Neural progenitor cell (in vitro differentiated cells): ENCODE measurements at regions not wholly inside any gene's neighbourhood (a gene's known extent, or its start where the extent isn't known, plus 50 kb on each side); places are given as distances from the start of the nearest gene placed in this dataset.

Experiments
- DNase-seq: peaks from one replicate; pipeline ENCODE4 v3.0.0-alpha.2; 2016; ENCODE audit warnings: low spot score
- H2AFZ ChIP-seq: fragments of 200-600 bp; sonication (generic); replicated peaks from 2 replicates; pipeline ENCODE4 v1.6.1; 2016; ENCODE audit warnings: antibody characterized with exemption
- H3F3A ChIP-seq: fragments of 200-600 bp; sonication (generic); 2 replicates; pipeline ENCODE4 v1.6.1; 2016; ENCODE audit warnings: antibody characterized with exemption, low read depth
- H3K27ac ChIP-seq: fragments of 200-600 bp; sonication (generic); 2 replicates; pipeline ENCODE4 v1.5.1; 2016; ENCODE audit warnings: mild to moderate bottlenecking
- H3K27me3 ChIP-seq: fragments of 200-600 bp; sonication (generic); 2 replicates; pipeline ENCODE4 v1.6.1; 2016; ENCODE audit warnings: mild to moderate bottlenecking, moderate library complexity
- H3K36me3 ChIP-seq: fragments of 200-600 bp; sonication (generic); 2 replicates; pipeline ENCODE4 v1.5.1; 2016
- H3K4me1 ChIP-seq: fragments of 200-600 bp; sonication (generic); 2 replicates; pipeline ENCODE4 v1.6.1; 2016; ENCODE audit warnings: mixed run types
- H3K4me2 ChIP-seq: fragments of 200-600 bp; sonication (generic); 2 replicates; pipeline ENCODE4 v1.6.1; 2016
- H3K4me3 ChIP-seq: fragments of 200-600 bp; sonication (generic); 2 replicates; pipeline ENCODE4 v1.5.1; 2016
- H3K79me2 ChIP-seq: fragments of 200-600 bp; sonication (generic); 2 replicates; pipeline ENCODE4 v1.6.1; 2016; ENCODE audit warnings: low read depth
- H3K9ac ChIP-seq: fragments of 200-600 bp; sonication (generic); 2 replicates; pipeline ENCODE4 v1.6.1; 2016
- H3K9me3 ChIP-seq: fragments of 200-600 bp; sonication (generic); 2 replicates; pipeline ENCODE4 v1.5.1; 2016; ENCODE audit warnings: low read depth
- H4K20me1 ChIP-seq: fragments of 200-600 bp; sonication (generic); 2 replicates; pipeline ENCODE4 v1.6.1; 2016; ENCODE audit warnings: low read depth
- H3K27ac Mint-ChIP-seq: 3 replicates; pipeline ENCODE4 v1.8.0; 2021; ENCODE audit warnings: mixed read lengths
- H3K27me3 Mint-ChIP-seq: 2 replicates; pipeline ENCODE4 v1.8.0; 2022; ENCODE audit warnings: low read depth, mild to moderate bottlenecking, inconsistent platforms, moderate library complexity, mixed read lengths; ENCODE audit not compliant: insufficient read depth
- H3K36me3 Mint-ChIP-seq: 3 replicates; pipeline ENCODE4 v1.8.0; 2021; ENCODE audit warnings: mixed read lengths
- H3K4me1 Mint-ChIP-seq: 3 replicates; pipeline ENCODE4 v1.8.0; 2021; ENCODE audit warnings: mixed read lengths
- H3K4me3 Mint-ChIP-seq: 3 replicates; pipeline ENCODE4 v1.8.0; 2021; ENCODE audit warnings: mild to moderate bottlenecking, moderate library complexity, mixed read lengths
- H3K9me3 Mint-ChIP-seq: 3 replicates; pipeline ENCODE4 v1.8.0; 2020; ENCODE audit warnings: mixed read lengths
- EZH2 ChIP-seq: fragments of 200-600 bp; sonication (generic); IDR thresholded peaks from 2 replicates; pipeline ENCODE4 v1.6.1; 2017; ENCODE audit warnings: antibody characterized with exemption, mild to moderate bottlenecking, moderate library complexity
- EZH2phosphoT487 ChIP-seq: fragments of 200-600 bp; sonication (generic); IDR thresholded peaks from 2 replicates; pipeline ENCODE4 v1.6.1; 2017; ENCODE audit warnings: antibody characterized with exemption
- TF ChIP-seq, protein P1 (sequence below): fragments of 200-600 bp; sonication (generic); IDR thresholded peaks from 2 replicates; pipeline ENCODE4 v1.5.1; 2017; ENCODE audit warnings: antibody characterized with exemption, mild to moderate bottlenecking

DNA sequence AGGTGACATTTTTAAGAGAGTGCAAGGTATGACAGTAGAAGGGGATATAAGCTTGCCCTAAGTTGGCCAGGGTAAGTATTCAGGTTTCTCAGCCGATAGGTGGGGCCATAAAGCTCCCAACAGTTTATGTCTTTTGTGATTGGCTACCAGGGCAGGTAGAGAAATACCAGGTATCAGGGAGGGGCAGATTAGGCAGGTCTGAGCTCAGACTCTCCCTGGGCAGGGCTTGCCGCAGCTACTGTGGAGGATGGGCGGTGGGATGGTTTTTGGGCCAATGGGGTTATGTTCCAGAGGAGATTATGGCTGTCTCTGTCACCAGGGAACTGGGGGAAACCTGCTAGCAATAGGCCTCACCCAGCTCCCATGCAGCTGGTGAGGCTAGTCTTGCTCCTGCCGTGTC lies 211.6 kb downstream of the PTH2R start:
- Histone ChIP-seq H3K79me2 (no peaks in the 10 kb centered on the region), H2AFZ (no peak overlapping the region)
- H3K9me3 Mint-ChIP-seq, result no peaks in the 10 kb centered on the region

DNA sequence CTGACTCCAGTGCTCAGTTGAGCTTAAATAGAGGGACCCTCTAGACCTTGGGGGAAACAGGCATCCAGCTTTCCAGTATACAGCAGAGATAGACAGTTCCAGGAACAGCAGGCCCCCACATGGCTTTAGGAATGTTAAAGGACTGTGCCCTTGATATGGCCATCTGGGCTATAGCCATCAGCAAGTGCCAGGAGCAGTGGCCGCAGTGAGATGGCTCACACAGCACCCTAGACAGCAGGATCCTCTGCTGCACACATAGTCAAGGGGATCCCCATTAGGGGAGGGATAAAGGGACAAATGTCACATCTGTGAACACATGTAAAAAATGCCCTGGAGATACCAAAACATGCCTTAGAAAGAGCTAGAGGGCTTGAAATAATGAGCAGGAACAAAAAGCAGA lies 213.4 kb downstream of the PTH2R start:
- Histone ChIP-seq H3K36me3 (no peaks in the 10 kb centered on the region), H3K27me3 (no peaks in the 10 kb centered on the region), H3F3A (no peaks in the 10 kb centered on the region), H3K4me3 (no peak overlapping the region), H2AFZ (no peak overlapping the region), H4K20me1 (no peaks in the 10 kb centered on the region), H3K27ac (no peak overlapping the region), H3K4me2 (no peak overlapping the region), H3K4me1 (no peaks in the 10 kb centered on the region), H3K79me2 (no peaks in the 10 kb centered on the region), H3K9ac (no peak overlapping the region), H3K9me3 (no peaks in the 10 kb centered on the region)
- no peak overlapping the region for H3K4me3 Mint-ChIP-seq
- H3K27me3 Mint-ChIP-seq, result peaks cover 2% of the 10 kb centered on the region
- H3K4me1 Mint-ChIP-seq, result peaks cover 3% of the 10 kb centered on the region
- H3K9me3 Mint-ChIP-seq, result no peaks in the 10 kb centered on the region
- H3K27ac Mint-ChIP-seq, result no peak overlapping the region
- no peak for DNase-seq
- TF ChIP-seq EZH2 (no peak), EZH2phosphoT487 (no peak)
- TF ChIP-seq, protein P1, sequence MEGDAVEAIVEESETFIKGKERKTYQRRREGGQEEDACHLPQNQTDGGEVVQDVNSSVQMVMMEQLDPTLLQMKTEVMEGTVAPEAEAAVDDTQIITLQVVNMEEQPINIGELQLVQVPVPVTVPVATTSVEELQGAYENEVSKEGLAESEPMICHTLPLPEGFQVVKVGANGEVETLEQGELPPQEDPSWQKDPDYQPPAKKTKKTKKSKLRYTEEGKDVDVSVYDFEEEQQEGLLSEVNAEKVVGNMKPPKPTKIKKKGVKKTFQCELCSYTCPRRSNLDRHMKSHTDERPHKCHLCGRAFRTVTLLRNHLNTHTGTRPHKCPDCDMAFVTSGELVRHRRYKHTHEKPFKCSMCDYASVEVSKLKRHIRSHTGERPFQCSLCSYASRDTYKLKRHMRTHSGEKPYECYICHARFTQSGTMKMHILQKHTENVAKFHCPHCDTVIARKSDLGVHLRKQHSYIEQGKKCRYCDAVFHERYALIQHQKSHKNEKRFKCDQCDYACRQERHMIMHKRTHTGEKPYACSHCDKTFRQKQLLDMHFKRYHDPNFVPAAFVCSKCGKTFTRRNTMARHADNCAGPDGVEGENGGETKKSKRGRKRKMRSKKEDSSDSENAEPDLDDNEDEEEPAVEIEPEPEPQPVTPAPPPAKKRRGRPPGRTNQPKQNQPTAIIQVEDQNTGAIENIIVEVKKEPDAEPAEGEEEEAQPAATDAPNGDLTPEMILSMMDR, result no peak
- no peaks in the 10 kb centered on the region for H3K36me3 Mint-ChIP-seq

More for the DNA sequence above, 211.6 kb downstream of the PTH2R start:
- DNase-seq, result no peak
- H3K4me1 ChIP-seq, result no peaks in the 10 kb centered on the region
- Mint-ChIP-seq H3K4me1 (peaks cover 3% of the 10 kb centered on the region), H3K27me3 (peaks cover 2% of the 10 kb centered on the region), H3K36me3 (no peaks in the 10 kb centered on the region), H3K27ac (no peak overlapping the region), H3K4me3 (no peak overlapping the region)
- H3K9me3 ChIP-seq, result no peaks in the 10 kb centered on the region
- H3K27ac ChIP-seq, result no peak overlapping the region
- no peak overlapping the region for H3K9ac ChIP-seq
- no peak overlapping the region for H3K4me3 ChIP-seq
- no peaks in the 10 kb centered on the region for H3F3A ChIP-seq
- no peak for TF ChIP-seq EZH2
- TF ChIP-seq, protein P1, result no peak
- no peak for TF ChIP-seq EZH2phosphoT487
- H3K36me3 ChIP-seq, result no peaks in the 10 kb centered on the region
- no peaks in the 10 kb centered on the region for H4K20me1 ChIP-seq
- no peak overlapping the region for H3K4me2 ChIP-seq
- no peaks in the 10 kb centered on the region for H3K27me3 ChIP-seq

GRCh38 chr2:208620487-208620978 lies 213.9 kb downstream of the PTH2R start:
- peaks cover 2% of the 10 kb centered on the region for H3K27me3 Mint-ChIP-seq
- no peaks in the 10 kb centered on the region for H3K9me3 Mint-ChIP-seq
- Histone ChIP-seq H3K9me3 (no peaks in the 10 kb centered on the region), H3K9ac (no peak overlapping the region), H4K20me1 (no peaks in the 10 kb centered on the region), H3K4me1 (no peaks in the 10 kb centered on the region), H3K79me2 (no peaks in the 10 kb centered on the region), H3K36me3 (no peaks in the 10 kb centered on the region), H3F3A (no peaks in the 10 kb centered on the region), H3K4me3 (no peak overlapping the region), H3K27me3 (no peaks in the 10 kb centered on the region), H2AFZ (no peak overlapping the region), H3K4me2 (no peak overlapping the region), H3K27ac (no peak overlapping the region)
- H3K36me3 Mint-ChIP-seq, result no peaks in the 10 kb centered on the region
- TF ChIP-seq, protein P1, result no peak
- TF ChIP-seq EZH2phosphoT487 (no peak), EZH2 (no peak)
- no peak for DNase-seq
- no peak overlapping the region for H3K27ac Mint-ChIP-seq
- H3K4me1 Mint-ChIP-seq, result no peaks in the 10 kb centered on the region
- no peak overlapping the region for H3K4me3 Mint-ChIP-seq
